Activated naive CD4-positive, alpha-beta T cell treated with anti-CD3 and anti-CD28 coated beads, Interleukin-2, amount 50 U/mL, for 24 hours (primary cell): ENCODE measurements at regions not wholly inside any gene's neighbourhood (a gene's known extent, or its start where the extent isn't known, plus 50 kb on each side); places are given as distances from the start of the nearest gene placed in this dataset.
"Not testable (repeated sequence)": the region's sequence is repeated elsewhere in the genome, so short reads cannot be mapped to it uniquely, and the experiment has no call there.

Experiments used
- H3K27ac Mint-ChIP-seq: one replicate; pipeline ENCODE4 v1.8.0; 2021; ENCODE audit warnings: mild to moderate bottlenecking, mixed read lengths
- H3K27me3 Mint-ChIP-seq: one replicate; pipeline ENCODE4 v1.8.0; 2021; ENCODE audit warnings: mixed read lengths
- H3K36me3 Mint-ChIP-seq: one replicate; pipeline ENCODE4 v1.8.0; 2021; ENCODE audit warnings: mixed read lengths
- H3K4me1 Mint-ChIP-seq: one replicate; pipeline ENCODE4 v1.8.0; 2021; ENCODE audit warnings: mixed read lengths
- H3K4me3 Mint-ChIP-seq: one replicate; pipeline ENCODE4 v1.8.0; 2021; ENCODE audit warnings: mild to moderate bottlenecking, mixed read lengths
- H3K9me3 Mint-ChIP-seq: one replicate; pipeline ENCODE4 v1.8.0; 2021; ENCODE audit warnings: mixed read lengths

DNA sequence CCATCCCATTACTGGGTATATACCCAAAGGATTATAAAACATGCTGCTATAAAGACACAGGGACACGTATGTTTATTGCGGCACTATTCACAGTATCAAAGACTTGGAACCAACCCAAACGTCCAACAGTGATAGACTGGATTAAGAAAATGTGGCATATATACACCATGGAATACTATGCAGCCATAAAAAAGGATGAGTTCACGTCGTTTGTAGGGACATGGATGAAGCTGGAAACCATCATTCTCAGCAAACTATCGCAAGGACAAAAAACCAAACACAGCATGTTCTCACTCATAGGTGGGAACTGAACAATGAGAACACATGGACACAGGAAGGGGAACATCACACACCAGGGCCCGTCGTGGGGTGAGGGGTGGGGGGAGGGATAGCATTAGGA lies 106.1 kb downstream of the CHD1L start:
- not testable (repeated sequence) for H3K27ac Mint-ChIP-seq, H3K4me1 Mint-ChIP-seq, H3K4me3 Mint-ChIP-seq, H3K9me3 Mint-ChIP-seq, H3K36me3 Mint-ChIP-seq
- H3K27me3 Mint-ChIP-seq: peaks cover 30% of the 10 kb centered on the region

- H3K27ac Mint-ChIP-seq: no peak overlapping the region
Observed at GRCh38 chr1:147349533-147349932, 107.0 kb downstream of the CHD1L start.

GRCh38 chr1:147351140-147351835 lies 108.8 kb downstream of the CHD1L start:
- H3K27ac Mint-ChIP-seq: no peak overlapping the region
- H3K4me3 Mint-ChIP-seq: no peak overlapping the region
- H3K9me3 Mint-ChIP-seq: no peaks in the 10 kb centered on the region
- H3K27me3 Mint-ChIP-seq: peaks cover 8% of the 10 kb centered on the region
- H3K4me1 Mint-ChIP-seq: no peaks in the 10 kb centered on the region
- no peaks in the 10 kb centered on the region for H3K36me3 Mint-ChIP-seq

More at GRCh38 chr1:147349533-147349932, 107.0 kb downstream of the CHD1L start:
- H3K27me3 Mint-ChIP-seq: peaks cover 22% of the 10 kb centered on the region
- H3K4me1 Mint-ChIP-seq: no peaks in the 10 kb centered on the region
- H3K4me3 Mint-ChIP-seq: no peak overlapping the region
- no peaks in the 10 kb centered on the region for H3K36me3 Mint-ChIP-seq
- no peaks in the 10 kb centered on the region for H3K9me3 Mint-ChIP-seq

- H3K36me3 Mint-ChIP-seq: peaks cover 1% of the 10 kb centered on the region
- peaks cover 9% of the 10 kb centered on the region for H3K9me3 Mint-ChIP-seq
- peaks cover 11% of the 10 kb centered on the region for H3K27me3 Mint-ChIP-seq
- no peaks in the 10 kb centered on the region for H3K4me1 Mint-ChIP-seq
- H3K4me3 Mint-ChIP-seq: no peak overlapping the region
- no peak overlapping the region for H3K27ac Mint-ChIP-seq
Observed at GRCh38 chr1:147377263-147378246, 135.1 kb downstream of the CHD1L start.

- Mint-ChIP-seq H3K36me3 (no peaks in the 10 kb centered on the region), H3K4me1 (no peaks in the 10 kb centered on the region), H3K9me3 (no peaks in the 10 kb centered on the region), H3K27me3 (no peaks in the 10 kb centered on the region), H3K4me3 (no peak overlapping the region), H3K27ac (no peak overlapping the region)
Observed at GRCh38 chr1:147379889-147380288, 137.4 kb downstream of the CHD1L start.

GRCh38 chr1:147384804-147385203 lies 142.3 kb downstream of the CHD1L start:
- Mint-ChIP-seq H3K4me3 (no peak overlapping the region), H3K9me3 (no peaks in the 10 kb centered on the region), H3K27me3 (peaks cover 8% of the 10 kb centered on the region), H3K36me3 (no peaks in the 10 kb centered on the region), H3K4me1 (no peaks in the 10 kb centered on the region), H3K27ac (no peak overlapping the region)

DNA sequence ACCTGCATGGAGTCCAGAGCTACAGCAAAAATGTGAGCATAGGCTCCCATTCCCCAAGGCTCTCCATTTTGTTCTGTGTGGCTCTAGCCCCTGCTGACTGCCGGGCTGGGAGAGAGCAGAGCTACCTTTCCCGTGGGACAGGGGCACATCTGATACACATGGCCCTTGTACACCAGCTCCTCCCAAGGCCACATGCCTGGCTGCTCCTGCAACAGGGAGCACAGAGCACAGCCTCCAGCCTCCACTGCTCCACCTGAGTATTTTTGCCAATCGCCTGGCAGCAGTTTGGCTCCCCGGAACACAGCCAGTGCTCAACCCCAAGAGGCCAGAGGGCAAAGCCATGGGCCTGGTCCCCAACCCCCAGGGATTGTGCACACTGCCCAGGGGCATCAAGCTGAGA lies 146.5 kb downstream of the CHD1L start:
- Mint-ChIP-seq H3K4me3 (no peak overlapping the region), H3K9me3 (no peaks in the 10 kb centered on the region), H3K27me3 (peaks cover 18% of the 10 kb centered on the region), H3K4me1 (no peaks in the 10 kb centered on the region), H3K36me3 (peaks cover 2% of the 10 kb centered on the region), H3K27ac (no peak overlapping the region)

GRCh38 chr1:147389532-147390184 lies 147.2 kb downstream of the CHD1L start:
- peaks cover 2% of the 10 kb centered on the region for H3K36me3 Mint-ChIP-seq
- peaks cover 18% of the 10 kb centered on the region for H3K27me3 Mint-ChIP-seq
- no peak overlapping the region for H3K27ac Mint-ChIP-seq
- no peaks in the 10 kb centered on the region for H3K4me1 Mint-ChIP-seq
- H3K4me3 Mint-ChIP-seq: no peak overlapping the region
- H3K9me3 Mint-ChIP-seq: no peaks in the 10 kb centered on the region

DNA sequence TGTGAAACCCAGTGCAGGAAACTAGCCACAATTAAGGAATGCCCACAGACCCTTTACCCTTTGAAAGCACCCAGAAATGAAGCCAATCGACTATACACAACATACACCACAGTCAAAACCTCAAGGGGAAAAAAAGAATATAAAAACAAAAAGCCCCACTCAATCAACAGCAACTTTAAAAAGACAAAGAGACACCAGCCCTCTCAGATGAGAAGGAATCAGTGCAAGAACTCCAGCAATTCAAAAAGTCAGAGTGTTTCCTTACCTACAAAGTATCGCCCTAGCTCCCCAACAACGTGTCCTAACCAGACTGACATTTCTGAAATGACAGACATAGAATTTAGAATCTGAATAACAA lies 147.7 kb downstream of the CHD1L start:
- no peaks in the 10 kb centered on the region for H3K4me1 Mint-ChIP-seq
- peaks cover 2% of the 10 kb centered on the region for H3K36me3 Mint-ChIP-seq
- no peak overlapping the region for H3K27ac Mint-ChIP-seq
- no peak overlapping the region for H3K4me3 Mint-ChIP-seq
- no peaks in the 10 kb centered on the region for H3K9me3 Mint-ChIP-seq
- H3K27me3 Mint-ChIP-seq: peaks cover 18% of the 10 kb centered on the region

GRCh38 chr1:147391114-147391513 lies 148.6 kb downstream of the CHD1L start:
- no peak overlapping the region for H3K27ac Mint-ChIP-seq
- peaks cover 18% of the 10 kb centered on the region for H3K27me3 Mint-ChIP-seq
- H3K4me1 Mint-ChIP-seq: no peaks in the 10 kb centered on the region
- peaks cover 2% of the 10 kb centered on the region for H3K36me3 Mint-ChIP-seq
- no peaks in the 10 kb centered on the region for H3K9me3 Mint-ChIP-seq
- no peak overlapping the region for H3K4me3 Mint-ChIP-seq

DNA sequence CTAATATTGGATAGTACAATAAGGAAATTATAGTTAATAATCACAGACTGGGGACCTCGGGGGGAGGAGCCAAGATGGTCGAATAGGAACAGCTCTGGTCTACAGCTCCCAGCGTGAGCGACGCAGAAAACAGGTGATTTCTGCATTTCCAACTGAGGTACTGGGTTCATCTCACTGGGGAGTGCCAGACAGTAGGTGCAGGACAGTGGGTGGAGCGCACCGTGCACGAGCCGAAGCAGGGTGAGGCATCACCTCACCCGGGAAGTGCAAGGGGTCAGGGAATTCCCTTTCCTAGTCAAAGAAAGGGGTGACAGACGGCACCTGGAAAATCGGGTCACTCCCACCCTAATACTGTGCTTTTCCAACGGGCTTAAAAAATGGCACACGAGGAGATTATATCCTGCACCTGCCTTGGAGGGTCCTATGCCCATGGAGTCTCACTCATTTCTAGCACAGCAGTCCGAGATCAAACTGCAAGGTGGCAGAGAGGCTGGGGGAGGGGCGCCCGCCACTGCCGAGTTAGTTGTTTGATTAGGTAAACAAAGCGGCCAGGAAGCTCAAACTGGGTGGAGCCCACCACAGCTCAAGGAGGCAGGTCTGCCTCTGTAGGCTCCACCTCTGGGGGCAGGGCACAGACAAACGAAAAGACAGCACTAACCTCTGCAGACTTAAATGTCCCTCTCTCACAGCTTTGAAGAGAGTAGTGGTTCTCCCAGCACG lies 138.8 kb upstream of the BCL9 start:
- H3K4me3 Mint-ChIP-seq, H3K9me3 Mint-ChIP-seq: not testable (repeated sequence)

GRCh38 chr1:147404344-147404743 lies 137.0 kb upstream of the BCL9 start:
- H3K27ac Mint-ChIP-seq, H3K9me3 Mint-ChIP-seq, H3K36me3 Mint-ChIP-seq, H3K4me1 Mint-ChIP-seq, H3K4me3 Mint-ChIP-seq: not testable (repeated sequence)
- H3K27me3 Mint-ChIP-seq: peaks cover 16% of the 10 kb centered on the region

More for the DNA sequence above, 138.8 kb upstream of the BCL9 start:
- not testable (repeated sequence) for H3K27ac Mint-ChIP-seq, H3K4me1 Mint-ChIP-seq, H3K36me3 Mint-ChIP-seq
- H3K27me3 Mint-ChIP-seq: peaks cover 22% of the 10 kb centered on the region

DNA sequence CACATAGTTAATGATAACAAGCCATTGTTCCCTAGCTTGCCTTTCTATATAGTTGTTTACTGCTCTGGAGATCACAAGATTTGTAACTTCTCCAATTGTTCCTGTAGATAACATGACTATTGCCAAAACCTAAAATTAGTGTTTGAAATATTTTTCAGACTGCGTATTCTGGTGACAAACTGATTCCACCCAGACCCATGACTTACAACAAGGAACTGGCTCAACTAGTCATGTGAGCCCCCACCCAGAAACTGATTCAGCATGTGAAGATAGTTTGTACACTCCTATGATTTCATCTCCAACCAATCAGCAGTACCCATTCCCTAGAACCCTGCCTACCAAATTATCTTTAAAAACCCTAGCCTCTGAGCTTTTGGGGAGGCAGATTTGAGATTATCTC lies 131.4 kb upstream of the BCL9 start:
- no peaks in the 10 kb centered on the region for H3K9me3 Mint-ChIP-seq
- H3K27ac Mint-ChIP-seq: no peak overlapping the region
- no peak overlapping the region for H3K4me3 Mint-ChIP-seq
- H3K27me3 Mint-ChIP-seq: peaks cover 8% of the 10 kb centered on the region
- no peaks in the 10 kb centered on the region for H3K4me1 Mint-ChIP-seq
- no peaks in the 10 kb centered on the region for H3K36me3 Mint-ChIP-seq

DNA sequence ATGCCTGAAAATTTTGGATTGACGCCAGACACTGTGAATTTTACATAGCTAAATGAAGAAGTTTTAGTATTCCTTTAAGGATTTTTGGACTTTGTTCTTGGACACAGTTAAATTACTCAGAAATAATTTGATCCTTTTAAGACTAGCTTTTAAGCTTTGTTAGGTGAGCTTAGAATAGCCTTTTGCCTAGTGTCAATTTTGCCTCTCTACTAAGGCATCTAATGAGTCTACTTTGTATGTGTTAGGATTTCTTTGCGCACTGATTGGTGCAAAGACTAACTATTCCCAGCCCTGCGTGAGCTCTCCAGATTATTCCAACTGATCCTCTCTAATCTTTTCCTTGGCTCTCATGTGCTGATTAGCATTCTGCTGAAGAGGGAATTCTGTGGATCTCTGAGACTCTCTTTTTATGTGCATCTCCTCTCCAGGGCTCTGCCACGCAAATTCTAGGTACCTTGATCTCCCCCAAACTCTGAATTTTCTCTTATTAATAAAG lies 128.1 kb upstream of the BCL9 start:
- Mint-ChIP-seq H3K27me3 (peaks cover 18% of the 10 kb centered on the region), H3K9me3 (no peaks in the 10 kb centered on the region), H3K4me1 (no peaks in the 10 kb centered on the region), H3K36me3 (no peaks in the 10 kb centered on the region), H3K27ac (no peak overlapping the region), H3K4me3 (no peak overlapping the region)

GRCh38 chr1:147414505-147415163 lies 126.7 kb upstream of the BCL9 start:
- Mint-ChIP-seq H3K4me3 (no peak overlapping the region), H3K27me3 (peaks cover 21% of the 10 kb centered on the region), H3K9me3 (no peaks in the 10 kb centered on the region), H3K4me1 (no peaks in the 10 kb centered on the region), H3K36me3 (no peaks in the 10 kb centered on the region), H3K27ac (no peak overlapping the region)
